ENCODE measurements at regions not wholly inside any gene's neighbourhood (a gene's known extent, or its start where the extent isn't known, plus 50 kb on each side); places are given as distances from the start of the nearest gene placed in this dataset.

DNA sequence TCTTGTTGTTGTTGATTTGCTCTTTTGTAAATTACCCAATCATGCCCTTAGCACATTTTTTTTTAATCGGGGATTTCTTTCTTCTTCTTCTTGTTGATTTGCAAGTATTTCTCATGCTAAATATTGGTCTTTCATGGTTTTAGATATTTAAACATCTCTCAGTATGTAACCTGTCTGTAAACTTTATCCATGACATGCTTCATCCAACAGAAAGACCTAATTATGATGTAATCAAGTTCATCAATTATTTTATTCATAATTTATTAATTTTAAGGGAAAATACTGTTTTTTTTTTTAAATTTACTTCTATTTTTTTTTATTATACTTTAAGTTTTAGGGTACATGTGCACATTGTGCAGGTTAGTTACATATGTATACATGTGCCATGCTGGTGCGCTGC, 69.8 kb downstream of the TNFSF18 start:
- DNase-seq (ENCODE audit: low read depth): no peak
